Esophagus muscularis mucosa (tissue), 4 donors: ENCODE measurements at regions not wholly inside any gene's neighbourhood (a gene's known extent, or its start where the extent isn't known, plus 50 kb on each side); places are given as distances from the start of the nearest gene placed in this dataset.
A peak's percentile ranks its signal among the peaks of the same experiment; 100 is the strongest.

ENCODE experiments used
- DNase-seq: peaks from one replicate; pipeline ENCODE4 v3.0.0-alpha.2; 2017; ENCODE audit errors: extremely low spot score
- H3K27ac ChIP-seq, 4 donors: fragments of 200-600 bp; sonication (generic); replicated peaks in 1 of 4; 1 replicate in 3 of 4; 2 replicates in 1 of 4; pipeline ENCODE4 v1.5.1; 2016 to 2019; ENCODE audit warnings: mild to moderate bottlenecking in 1 of 4
- H3K27me3 ChIP-seq, 4 donors: fragments of 200-600 bp; sonication (generic); one replicate each; pipeline versions ENCODE4 v1.5.1 to v1.6.0; 2016 to 2019
- H3K36me3 ChIP-seq, 4 donors: fragments of 200-600 bp; sonication (generic); one replicate each; pipeline ENCODE4 v1.5.1; 2016 to 2019
- H3K4me1 ChIP-seq, 4 donors: fragments of 200-600 bp; sonication (generic); one replicate each; pipeline ENCODE4 v1.5.1; 2016 to 2019
- H3K4me3 ChIP-seq, 4 donors: fragments of 200-600 bp; sonication (generic); 1 replicate in 2 of 4; 2 replicates in 2 of 4; pipeline ENCODE4 v1.5.1; 2016 to 2019; ENCODE audit warnings: mild to moderate bottlenecking in 4 of 4, moderate library complexity in 1 of 4
- H3K9me3 ChIP-seq, 4 donors: fragments of 200-600 bp; sonication (generic); 1 replicate in 3 of 4; 2 replicates in 1 of 4; pipeline ENCODE4 v1.5.1; 2016 to 2019
- CTCF ChIP-seq, 3 experiments: fragments of 200-600 bp in 2 of 3; fragments of 450-650 bp in 1 of 3; sonication (generic) in 2 of 3; IDR thresholded peaks; one replicate each; pipeline ENCODE4 v1.5.1; 2017 to 2019; ENCODE audit warnings: antibody characterized with exemption in 3 of 3, mild to moderate bottlenecking in 2 of 3, moderate library complexity in 1 of 3
- EP300 ChIP-seq: sonication (generic); formaldehyde crosslinking; IDR thresholded peaks from one replicate; pipeline ENCODE4 v1.6.1; 2017; ENCODE audit warnings: antibody characterized with exemption
- POLR2A ChIP-seq: fragments of 450-650 bp; IDR thresholded peaks from one replicate; pipeline ENCODE4 v1.6.1; 2017; ENCODE audit warnings: antibody characterized with exemption, moderate library complexity, mild to moderate bottlenecking, low read depth
- POLR2AphosphoS5 ChIP-seq, 2 donors: sonication (generic); formaldehyde crosslinking; IDR thresholded peaks; one replicate each; pipeline ENCODE4 v1.6.1; 2017; ENCODE audit warnings: antibody characterized with exemption in 2 of 2
- WGBS: methylation state at CpG from one replicate; pipeline ENCODE4 v1.1.5; 2018; 5-methylcytosine and 5-hydroxymethylcytosine counted together
- intact Hi-C: fragments of 100-400 bp; cut with DNase I; formaldehyde crosslinking; loops from one replicate; pipeline ENCODE4 v1.15.1; 2023

DNA sequence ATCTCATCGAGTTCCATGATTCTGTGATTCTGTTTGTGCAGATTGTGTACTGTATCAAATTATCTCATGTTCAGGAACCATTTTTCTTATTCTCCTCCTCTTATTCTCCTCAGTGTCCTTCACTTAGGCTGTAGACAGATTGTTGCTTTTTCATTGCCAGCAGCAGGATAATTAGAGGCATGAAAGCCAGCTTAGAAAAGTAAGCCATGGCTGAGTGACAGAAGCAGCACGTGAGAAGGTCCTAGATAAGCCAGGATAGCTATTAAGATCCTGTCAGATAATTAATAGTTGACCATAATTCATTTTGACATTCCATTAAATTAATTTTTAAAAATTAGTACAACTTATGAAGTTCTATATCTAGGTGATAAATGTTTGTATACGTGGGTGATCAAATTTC lies 60.8 kb upstream of the PRKACB start:
- Histone ChIP-seq H3K9me3 (no peaks in the 10 kb centered on the region), H3K36me3 (no peaks in the 10 kb centered on the region), H3K4me1 (peaks cover 0 to 27% (median 19%) of the 10 kb centered on the region in 4 donors), H3K27me3 (no peaks in the 10 kb centered on the region), H3K27ac (no peak overlapping the region), H3K4me3 (no peak overlapping the region)
- TF ChIP-seq EP300 (no peak), POLR2AphosphoS5 (IDR thresholded peaks at IDR 0.05) (no peak), CTCF (IDR thresholded peaks at IDR 0.05) (no peak)
- no peak for DNase-seq
- intact Hi-C loops = no loop called here
- WGBS = 67% methylated on average over 3 of the region's 3 CpGs

GRCh38 chr1:84078842-84079202 lies 65.2 kb upstream of the PRKACB start:
- Histone ChIP-seq H3K27me3 (no peaks in the 10 kb centered on the region), H3K27ac (peak overlapping the region; percentile 87 to 95 (median 91)), H3K4me1 (peaks cover 0 to 37% (median 29%) of the 10 kb centered on the region in 4 donors), H3K9me3 (no peaks in the 10 kb centered on the region), H3K36me3 (no peaks in the 10 kb centered on the region), H3K4me3 (peak overlapping the region; percentile 67 to 96 (median 89))
- WGBS = 29% methylated on average over 5 of the region's 5 CpGs
- TF ChIP-seq EP300 (no peak), CTCF (IDR thresholded peaks at IDR 0.05) (no peak), POLR2A (no peak), POLR2AphosphoS5 (IDR thresholded peaks at IDR 0.05) (no peak)
- DNase-seq = no peak
- intact Hi-C loops = loop anchor here (5.0 kb wide), 1 partner anchor 82 kb away; the partner anchor contains the start of gene TTLL7

DNA sequence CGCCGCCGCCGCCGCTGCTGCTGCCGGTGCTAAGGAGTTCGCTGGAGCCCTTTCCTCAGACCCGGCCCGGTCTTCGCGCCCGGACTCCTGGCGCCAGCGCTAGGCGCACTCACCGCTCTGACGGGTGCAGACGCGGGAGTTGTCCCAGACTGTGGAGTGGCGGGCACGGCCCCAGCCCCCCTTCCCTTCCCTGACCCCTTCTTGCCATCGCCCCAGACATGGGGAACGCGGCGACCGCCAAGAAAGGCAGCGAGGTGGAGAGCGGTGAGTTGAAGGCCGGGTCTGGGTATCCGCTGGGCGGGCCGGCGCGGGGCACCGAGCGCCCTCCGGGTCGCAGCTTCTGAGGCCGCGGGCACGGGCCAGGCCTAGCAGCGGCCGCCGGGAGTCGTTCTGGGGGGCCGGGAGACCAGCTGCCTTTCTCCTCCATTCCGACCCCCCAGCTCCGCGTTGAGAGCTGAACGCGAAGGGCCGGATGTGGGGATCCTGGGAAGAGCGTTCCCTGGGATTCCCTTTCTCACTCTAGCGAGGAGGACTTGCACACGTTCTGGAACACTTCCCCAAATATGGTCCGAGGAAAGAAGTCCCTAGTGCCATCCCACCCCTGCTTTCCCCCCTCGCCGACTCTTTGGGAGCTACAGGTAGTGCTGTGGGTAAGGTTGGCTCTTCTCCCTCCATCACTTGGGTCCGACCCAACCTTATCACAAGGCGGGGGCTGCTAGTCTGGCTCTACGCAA lies 65.8 kb upstream of the PRKACB start:
- Histone ChIP-seq H3K36me3 (no peaks in the 10 kb centered on the region), H3K9me3 (no peaks in the 10 kb centered on the region), H3K4me3 (peak overlapping the region; percentile 67 to 96 (median 89)), H3K4me1 (peaks cover 0 to 35% (median 28%) of the 10 kb centered on the region in 4 donors), H3K27me3 (no peaks in the 10 kb centered on the region), H3K27ac (peak overlapping the region; percentile 87 to 95 (median 91))
- under 1% methylated on average over 23 of the region's 61 CpGs for WGBS
- intact Hi-C loops = loop anchor here (5.0 kb wide), 1 partner anchor 81 kb away; the partner anchor contains the start of gene TTLL7
- TF ChIP-seq CTCF (IDR thresholded peaks at IDR 0.05) = no peak
- no peak for TF ChIP-seq EP300
- DNase-seq = no peak

DNA sequence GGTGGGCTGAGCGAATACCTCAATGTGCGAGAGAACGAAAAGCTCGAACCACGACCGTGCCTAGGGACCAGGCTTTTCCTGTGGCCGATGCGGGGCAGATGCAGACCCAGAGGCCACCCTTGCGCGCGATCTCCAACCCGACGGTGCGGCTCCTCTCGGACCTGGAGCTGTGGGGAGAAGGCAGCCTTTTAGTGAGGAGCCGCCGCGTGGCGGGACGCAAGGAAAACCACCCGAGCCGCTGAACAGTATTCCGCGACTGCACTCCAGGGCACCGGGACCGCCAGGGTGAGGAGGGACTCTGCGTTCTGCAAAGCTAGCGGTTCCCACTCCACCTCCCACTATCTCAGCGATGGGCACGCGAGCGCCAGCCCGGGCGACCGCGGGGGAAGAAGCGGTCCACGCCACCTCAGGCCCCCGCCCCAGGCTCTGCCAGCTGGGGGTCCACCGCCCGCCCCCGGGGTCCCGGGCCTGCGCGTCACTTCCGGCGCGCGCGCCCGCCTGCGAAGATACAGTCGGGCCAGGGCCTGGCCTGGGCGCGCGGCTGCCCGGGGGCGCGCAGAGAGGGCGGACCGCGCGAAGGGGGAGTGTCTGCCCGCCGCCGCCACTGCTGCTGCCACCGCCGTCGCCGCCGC lies 66.5 kb upstream of the PRKACB start:
- 3% methylated on average over 11 of the region's 71 CpGs for WGBS
- peaks cover 0 to 29% (median 27%) of the 10 kb centered on the region in 4 donors for H3K4me1 ChIP-seq
- H3K36me3 ChIP-seq = no peaks in the 10 kb centered on the region
- peak overlapping the region; percentile 87 to 95 (median 91) for H3K27ac ChIP-seq
- H3K9me3 ChIP-seq = no peaks in the 10 kb centered on the region
- intact Hi-C loops = loop anchor here (5.0 kb wide), 1 partner anchor 80 kb away; the partner anchor contains the start of gene TTLL7
- peak; percentile 93 for DNase-seq
- no peaks in the 10 kb centered on the region for H3K27me3 ChIP-seq
- TF ChIP-seq CTCF (IDR thresholded peaks at IDR 0.05) (no peak), POLR2AphosphoS5 (IDR thresholded peaks at IDR 0.05) (peak; percentile 44 to 71), POLR2A (no peak), EP300 (no peak)
- H3K4me3 ChIP-seq = peak overlapping the region; percentile 67 to 96 (median 89)
